RWPE2 (cell line): ENCODE measurements at regions not wholly inside any gene's neighbourhood (a gene's known extent, or its start where the extent isn't known, plus 50 kb on each side); places are given as distances from the start of the nearest gene placed in this dataset.

Experiments used
- ATAC-seq: fragments of 200-7000 bp; cut with Tn5 transposase; 3 replicates; pipeline ENCODE4 v1.9.1; 2021; ENCODE audit warnings: low read depth
- DNase-seq: peaks from one replicate; pipeline ENCODE4 v3.0.0-alpha.2; 2020; ENCODE audit warnings: low spot score
- H3K27ac ChIP-seq: fragments of 450-650 bp; 2 replicates; pipeline ENCODE4 v1.5.1; 2017; ENCODE audit warnings: mild to moderate bottlenecking; ENCODE audit not compliant: poor library complexity, severe bottlenecking
- H3K27me3 ChIP-seq: fragments of 250-450 bp; sonication (Bioruptor Pico); 2 replicates; pipeline ENCODE4 v1.5.1; 2021; ENCODE audit warnings: mild to moderate bottlenecking, moderate library complexity; ENCODE audit not compliant: insufficient read depth, poor library complexity, severe bottlenecking
- H3K36me3 ChIP-seq: fragments of 250-450 bp; sonication (Bioruptor Pico); 2 replicates; pipeline ENCODE4 v1.5.1; 2020; ENCODE audit warnings: low read depth, mild to moderate bottlenecking, moderate library complexity
- H3K4me1 ChIP-seq: fragments of 250-450 bp; sonication (Bioruptor Pico); 2 replicates; pipeline ENCODE4 v1.5.1; 2021; ENCODE audit warnings: mild to moderate bottlenecking, moderate library complexity; ENCODE audit not compliant: insufficient read depth, poor library complexity, severe bottlenecking
- H3K4me3 ChIP-seq: fragments of 250-450 bp; sonication (Bioruptor Pico); 2 replicates; pipeline ENCODE4 v1.5.1; 2021; ENCODE audit warnings: mild to moderate bottlenecking, moderate library complexity; ENCODE audit not compliant: severe bottlenecking
- H3K9me3 ChIP-seq: fragments of 250-450 bp; sonication (Bioruptor Pico); 2 replicates; pipeline ENCODE4 v1.5.1; 2021; ENCODE audit warnings: mild to moderate bottlenecking, moderate library complexity; ENCODE audit not compliant: severe bottlenecking
- TF ChIP-seq, protein P1 (sequence below): fragments of 450-650 bp; IDR thresholded peaks from one replicate; pipeline ENCODE4 v1.5.1; 2017; ENCODE audit warnings: mild to moderate bottlenecking, moderate library complexity; ENCODE audit not compliant: poor library complexity, severe bottlenecking

DNA sequence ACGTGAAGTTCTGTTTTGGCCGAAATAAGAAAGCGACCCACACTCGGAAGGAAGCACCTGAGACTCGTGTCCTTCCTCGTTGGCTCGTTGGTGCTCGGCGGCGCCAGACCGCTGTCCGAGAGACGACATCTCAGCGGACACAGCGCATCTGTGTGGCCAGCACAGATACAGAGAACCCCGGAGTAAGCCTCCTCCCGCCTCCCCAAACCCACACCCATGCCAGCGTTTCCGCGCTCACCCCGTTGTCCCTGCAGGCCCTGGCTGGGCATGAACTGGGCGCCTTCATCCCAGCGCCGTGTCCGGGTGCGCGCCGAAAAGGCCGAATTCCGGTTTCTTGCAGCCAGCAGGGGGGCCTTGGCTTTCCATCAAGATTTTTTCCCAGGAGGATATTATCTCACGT lies 127.6 kb downstream of the SOX1 start:
- DNase-seq (no peak), ATAC-seq (no peak)
- H3K4me1 ChIP-seq = no peaks in the 10 kb centered on the region
- H3K27me3 ChIP-seq = no peaks in the 10 kb centered on the region
- no peaks in the 10 kb centered on the region for H3K9me3 ChIP-seq
- H3K36me3 ChIP-seq = no peaks in the 10 kb centered on the region
- TF ChIP-seq, protein P1, sequence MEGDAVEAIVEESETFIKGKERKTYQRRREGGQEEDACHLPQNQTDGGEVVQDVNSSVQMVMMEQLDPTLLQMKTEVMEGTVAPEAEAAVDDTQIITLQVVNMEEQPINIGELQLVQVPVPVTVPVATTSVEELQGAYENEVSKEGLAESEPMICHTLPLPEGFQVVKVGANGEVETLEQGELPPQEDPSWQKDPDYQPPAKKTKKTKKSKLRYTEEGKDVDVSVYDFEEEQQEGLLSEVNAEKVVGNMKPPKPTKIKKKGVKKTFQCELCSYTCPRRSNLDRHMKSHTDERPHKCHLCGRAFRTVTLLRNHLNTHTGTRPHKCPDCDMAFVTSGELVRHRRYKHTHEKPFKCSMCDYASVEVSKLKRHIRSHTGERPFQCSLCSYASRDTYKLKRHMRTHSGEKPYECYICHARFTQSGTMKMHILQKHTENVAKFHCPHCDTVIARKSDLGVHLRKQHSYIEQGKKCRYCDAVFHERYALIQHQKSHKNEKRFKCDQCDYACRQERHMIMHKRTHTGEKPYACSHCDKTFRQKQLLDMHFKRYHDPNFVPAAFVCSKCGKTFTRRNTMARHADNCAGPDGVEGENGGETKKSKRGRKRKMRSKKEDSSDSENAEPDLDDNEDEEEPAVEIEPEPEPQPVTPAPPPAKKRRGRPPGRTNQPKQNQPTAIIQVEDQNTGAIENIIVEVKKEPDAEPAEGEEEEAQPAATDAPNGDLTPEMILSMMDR = no peak
- H3K4me3 ChIP-seq = no peak overlapping the region
- no peak overlapping the region for H3K27ac ChIP-seq

DNA sequence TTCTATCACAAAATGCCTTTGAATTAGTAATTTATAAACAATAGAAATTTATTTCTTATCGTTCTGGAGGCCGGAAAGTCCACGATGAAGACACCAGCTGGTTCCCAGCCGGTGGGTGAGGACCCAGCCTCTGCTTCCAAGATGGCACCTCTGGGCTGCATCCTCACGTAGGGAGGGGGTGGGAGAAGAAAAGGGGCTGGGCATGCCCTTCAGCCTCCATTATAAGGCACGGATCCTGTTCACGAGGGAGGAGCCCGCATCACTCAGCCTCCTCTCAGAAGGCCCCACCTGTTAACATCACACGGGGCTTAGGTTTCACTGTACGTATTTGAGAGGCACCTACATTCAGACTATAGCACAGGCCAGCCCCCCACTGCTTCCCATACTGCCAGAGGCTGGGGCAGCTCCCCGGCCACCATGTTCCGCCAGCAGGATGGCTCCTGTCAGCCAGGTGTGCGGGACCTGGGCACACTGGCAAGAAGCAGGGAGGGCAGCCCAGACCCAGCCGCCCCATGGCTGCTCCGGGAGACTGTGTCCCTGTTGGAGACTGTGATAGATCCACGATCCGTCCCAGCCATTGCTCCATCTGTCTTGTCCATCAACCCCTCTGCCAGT lies 131.6 kb downstream of the SOX1 start:
- Histone ChIP-seq H3K27me3 (no peaks in the 10 kb centered on the region), H3K36me3 (no peaks in the 10 kb centered on the region), H3K9me3 (no peaks in the 10 kb centered on the region), H3K27ac (no peak overlapping the region), H3K4me3 (no peak overlapping the region), H3K4me1 (no peaks in the 10 kb centered on the region)
- ATAC-seq (no peak), DNase-seq (no peak)
- TF ChIP-seq, protein P1 = no peak

DNA sequence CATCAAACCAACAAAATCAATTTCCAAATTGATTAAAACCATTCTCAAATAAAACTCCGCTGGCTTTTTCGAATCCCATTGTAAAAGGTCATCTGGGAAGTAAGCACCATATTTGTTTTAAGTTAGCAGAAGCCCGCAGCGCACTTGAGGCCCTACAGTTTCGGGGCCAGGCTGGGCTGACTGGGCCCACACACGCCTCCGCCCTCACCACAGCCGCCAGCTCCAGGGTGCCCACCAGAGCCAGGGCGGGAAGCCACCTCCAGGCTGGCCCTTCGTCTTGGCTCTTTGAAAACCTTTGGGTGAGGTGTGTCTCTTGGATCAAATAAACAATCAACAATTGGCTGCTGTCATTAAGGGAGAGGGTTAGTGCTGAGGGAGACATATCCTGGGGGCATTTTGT lies 133.3 kb downstream of the SOX1 start:
- Histone ChIP-seq H3K4me3 (no peak overlapping the region), H3K27me3 (peaks cover 16% of the 10 kb centered on the region)
- no peak for DNase-seq

GRCh38 chr13:112202266-112202665 lies 135.3 kb downstream of the SOX1 start:
- TF ChIP-seq, protein P1 = no peak
- Histone ChIP-seq H3K4me3 (no peak overlapping the region), H3K27me3 (peaks cover 36% of the 10 kb centered on the region), H3K4me1 (no peaks in the 10 kb centered on the region), H3K27ac (no peak overlapping the region), H3K36me3 (no peaks in the 10 kb centered on the region), H3K9me3 (no peaks in the 10 kb centered on the region)
- DNase-seq (no peak), ATAC-seq (no peak)

More for the DNA sequence above, 133.3 kb downstream of the SOX1 start:
- H3K27ac ChIP-seq = no peak overlapping the region
- ATAC-seq = no peak
- no peaks in the 10 kb centered on the region for H3K36me3 ChIP-seq
- H3K4me1 ChIP-seq = no peaks in the 10 kb centered on the region
- H3K9me3 ChIP-seq = no peaks in the 10 kb centered on the region
- TF ChIP-seq, protein P1 = no peak

DNA sequence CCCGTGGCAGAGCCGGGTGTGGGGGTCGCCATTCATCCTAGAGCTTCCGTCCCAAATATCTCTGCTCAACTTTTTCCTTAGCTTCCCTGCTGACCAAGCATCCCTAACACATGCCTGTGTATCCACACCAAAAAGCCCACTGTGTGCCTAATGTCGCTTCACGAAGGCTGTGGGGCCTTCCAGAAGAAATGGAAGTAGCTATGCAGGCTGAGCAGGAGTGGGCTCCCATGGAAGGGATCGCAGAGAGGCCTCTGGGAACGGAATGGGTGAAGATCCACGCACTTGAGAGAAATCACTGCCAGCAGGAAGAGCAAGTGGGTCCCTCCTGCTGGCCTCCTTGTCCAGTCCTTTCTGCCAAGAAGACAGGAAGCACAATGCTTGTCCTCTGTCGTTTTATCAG lies 136.0 kb downstream of the SOX1 start:
- Histone ChIP-seq H3K36me3 (no peaks in the 10 kb centered on the region), H3K27ac (no peak overlapping the region), H3K27me3 (peaks cover 39% of the 10 kb centered on the region), H3K9me3 (no peaks in the 10 kb centered on the region), H3K4me3 (no peak overlapping the region), H3K4me1 (no peaks in the 10 kb centered on the region)
- DNase-seq = no peak
- TF ChIP-seq, protein P1 = no peak
- ATAC-seq = no peak
